ENCODE measurements at regions not wholly inside any gene's neighbourhood (a gene's known extent, or its start where the extent isn't known, plus 50 kb on each side); places are given as distances from the start of the nearest gene placed in this dataset.

- Histone ChIP-seq H3K4me3 (no peak overlapping the region), H3K4me1 (no peaks in the 10 kb centered on the region), H3K36me3 (no peaks in the 10 kb centered on the region), H3K27ac (no peak overlapping the region), H3K27me3 (no peaks in the 10 kb centered on the region), H3K9me3 (no peaks in the 10 kb centered on the region)
- no peak for DNase-seq (ENCODE audit: low spot score in 2 of 2)
- intact Hi-C loops (cut with DNase I; ENCODE audit: low total_unique reads): no loop called here
- no peak for TF ChIP-seq CTCF (IDR thresholded peaks at IDR 0.05)
- TF ChIP-seq POLR2A (IDR thresholded peaks at IDR 0.05): no peak
- no peak for TF ChIP-seq POLR2AphosphoS5 (IDR thresholded peaks at IDR 0.05)
Observed at GRCh38 chr18:42296192-42296591, 341.2 kb downstream of the PIK3C3 start.

- Histone ChIP-seq H3K4me3 (no peak overlapping the region), H3K27ac (no peak overlapping the region), H3K27me3 (no peaks in the 10 kb centered on the region), H3K36me3 (no peaks in the 10 kb centered on the region), H3K9me3 (no peaks in the 10 kb centered on the region), H3K4me1 (no peaks in the 10 kb centered on the region)
- intact Hi-C loops (cut with DNase I; ENCODE audit: low total_unique reads): no loop called here
- DNase-seq (ENCODE audit: low spot score in 2 of 2): no peak
- TF ChIP-seq CTCF (IDR thresholded peaks at IDR 0.05): no peak
- TF ChIP-seq POLR2A (IDR thresholded peaks at IDR 0.05): no peak
- no peak for TF ChIP-seq POLR2AphosphoS5 (IDR thresholded peaks at IDR 0.05)
Observed at GRCh38 chr18:42296723-42297122, 341.7 kb downstream of the PIK3C3 start.

- H3K4me1 ChIP-seq: no peaks in the 10 kb centered on the region
- peak overlapping the region; percentile 13 to 34 (median 18) for H3K4me3 ChIP-seq
- TF ChIP-seq POLR2AphosphoS5 (IDR thresholded peaks at IDR 0.05) (no peak), POLR2A (IDR thresholded peaks at IDR 0.05) (no peak), CTCF (IDR thresholded peaks at IDR 0.05) (peak in 2 of 3 donors; percentile 69 to 72)
- intact Hi-C loops (cut with DNase I; ENCODE audit: low total_unique reads): no loop called here
- no peaks in the 10 kb centered on the region for H3K27me3 ChIP-seq
- peak overlapping the region in 1 of 2 donors; percentile 62 for H3K27ac ChIP-seq
- no peaks in the 10 kb centered on the region for H3K9me3 ChIP-seq
- no peaks in the 10 kb centered on the region for H3K36me3 ChIP-seq
- peak; percentile 55 to 63 for DNase-seq (ENCODE audit: low spot score in 2 of 2)
Observed at GRCh38 chr18:42298759-42299675, 344.0 kb downstream of the PIK3C3 start.

GRCh38 chr18:42305869-42306593 is 351.0 kb downstream of the PIK3C3 start:
- Histone ChIP-seq H3K27me3 (no peaks in the 10 kb centered on the region), H3K9me3 (no peaks in the 10 kb centered on the region), H3K27ac (no peak overlapping the region), H3K36me3 (no peaks in the 10 kb centered on the region), H3K4me3 (no peak overlapping the region), H3K4me1 (no peaks in the 10 kb centered on the region)
- TF ChIP-seq POLR2AphosphoS5 (IDR thresholded peaks at IDR 0.05) (no peak), CTCF (IDR thresholded peaks at IDR 0.05) (no peak), POLR2A (IDR thresholded peaks at IDR 0.05) (no peak)
- intact Hi-C loops (cut with DNase I; ENCODE audit: low total_unique reads): no loop called here
- no peak for DNase-seq (ENCODE audit: low spot score in 2 of 2)

- no peak for TF ChIP-seq POLR2AphosphoS5 (IDR thresholded peaks at IDR 0.05)
- TF ChIP-seq POLR2A (IDR thresholded peaks at IDR 0.05): no peak
- TF ChIP-seq CTCF (IDR thresholded peaks at IDR 0.05): no peak
- H3K9me3 ChIP-seq: no peaks in the 10 kb centered on the region
- no peaks in the 10 kb centered on the region for H3K4me1 ChIP-seq
- no peak for DNase-seq (ENCODE audit: low spot score in 2 of 2)
- no peak overlapping the region for H3K4me3 ChIP-seq
- intact Hi-C loops (cut with DNase I; ENCODE audit: low total_unique reads): no loop called here
- no peak overlapping the region for H3K27ac ChIP-seq
- no peaks in the 10 kb centered on the region for H3K36me3 ChIP-seq
- H3K27me3 ChIP-seq: no peaks in the 10 kb centered on the region
Observed at GRCh38 chr18:42306594-42306980, 351.6 kb downstream of the PIK3C3 start.

All from breast epithelium (tissue), 4 donors.